Right lobe of liver (tissue), 6 donors: ENCODE measurements at regions not wholly inside any gene's neighbourhood (a gene's known extent, or its start where the extent isn't known, plus 50 kb on each side); places are given as distances from the start of the nearest gene placed in this dataset.

Experiments
- ATAC-seq, 4 donors: fragments of 200-7000 bp; cut with Tn5 transposase; one replicate each; pipeline ENCODE4 v1.9.1; 2020; ENCODE audit warnings: mild to moderate bottlenecking in 4 of 4, moderate library complexity in 4 of 4
- DNase-seq, 3 donors: peaks; one replicate each; pipeline ENCODE4 v3.0.0-alpha.2; 2020
- H3K27ac ChIP-seq, 3 donors: fragments of 200-600 bp; one replicate each; pipeline ENCODE4 v1.8.0; 2022
- H3K27me3 ChIP-seq, 2 donors: fragments of 200-600 bp; one replicate each; pipeline ENCODE4 v1.8.0; 2022
- H3K36me3 ChIP-seq, 4 donors: fragments of 200-600 bp; sonication (generic) in 1 of 4; one replicate each; pipeline versions ENCODE4 v1.5.1 to v1.8.0; 2017 to 2022; ENCODE audit warnings: control low read depth in 1 of 4
- H3K4me1 ChIP-seq, 4 donors: fragments of 200-600 bp; sonication (generic) in 1 of 4; one replicate each; pipeline versions ENCODE4 v1.5.1 to v1.8.0; 2017 to 2022; ENCODE audit warnings: control low read depth in 1 of 4
- H3K4me3 ChIP-seq, 3 donors: fragments of 200-600 bp; one replicate each; pipeline ENCODE4 v1.8.0; 2022
- H3K9me3 ChIP-seq, 4 donors: fragments of 200-600 bp; sonication (generic) in 1 of 4; one replicate each; pipeline versions ENCODE4 v1.5.1 to v1.8.0; 2017 to 2022; ENCODE audit warnings: control low read depth in 1 of 4
- CTCF ChIP-seq, 4 donors: fragments of 200-600 bp in 3 of 4; fragments of 450-650 bp in 1 of 4; IDR thresholded peaks; one replicate each; pipeline versions ENCODE4 v1.5.1 to v1.8.0; 2016 to 2022; ENCODE audit warnings: antibody characterized with exemption in 4 of 4, mild to moderate bottlenecking in 2 of 4
- POLR2A ChIP-seq: fragments of 450-650 bp; IDR thresholded peaks from one replicate; pipeline ENCODE4 v1.6.1; 2017; ENCODE audit warnings: antibody characterized with exemption, mild to moderate bottlenecking
- WGBS: methylation state at CpG from one replicate; pipeline ENCODE4 v1.1.6; 2018; ENCODE audit warnings: low coverage, low lambda C conversion rate; ENCODE audit not compliant: insufficient coverage; ENCODE audit errors: missing lambda C conversion rate; 5-methylcytosine and 5-hydroxymethylcytosine counted together
- intact Hi-C, 2 donors: fragments of 100-400 bp; cut with DNase I; formaldehyde crosslinking; loops; one replicate each; pipeline versions ENCODE4 v1.11.2 to v1.14.1; 2022
- donor health status: DM: no; HTN: yes; CAD: no.
- donor health status: DM: no; HTN: no; CAD: no.
- donor health status: DM: no; HTN: no; CAD: no.
- donor health status: DM: no; HTN: yes; CAD: no.
- donor health status: DM: no; HTN: yes; CAD: no.

DNA sequence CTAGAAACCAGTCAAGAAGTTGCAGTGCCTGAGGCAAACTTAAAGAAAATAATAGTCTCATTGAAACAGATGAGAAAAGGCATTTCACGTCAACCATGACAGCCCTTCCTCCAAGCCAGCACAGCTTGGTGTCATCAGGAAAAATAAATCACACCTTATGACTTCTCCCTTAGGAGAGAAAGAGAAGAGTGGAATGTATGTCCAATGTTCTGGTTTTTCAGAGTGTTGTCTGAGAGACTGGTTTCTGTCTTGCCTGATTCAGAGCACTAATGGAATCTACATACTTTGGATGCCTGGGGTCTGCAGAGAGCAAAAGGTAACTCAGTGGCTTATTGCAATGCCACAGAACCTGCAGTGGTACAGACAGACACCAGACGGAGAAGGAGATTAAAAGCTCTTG is 105.5 kb upstream of the PDE4D start:
- no peak for ATAC-seq
- no peaks in the 10 kb centered on the region for H3K4me1 ChIP-seq
- H3K9me3 ChIP-seq: peaks cover 0 to 4% (median 0%) of the 10 kb centered on the region in 4 donors
- H3K27me3 ChIP-seq: no peaks in the 10 kb centered on the region
- H3K36me3 ChIP-seq: no peaks in the 10 kb centered on the region
- intact Hi-C loops: no loop called here
- H3K4me3 ChIP-seq: no peak overlapping the region
- TF ChIP-seq POLR2A (no peak), CTCF (IDR thresholded peaks at IDR 0.05) (no peak)
- WGBS: 56% methylated on average over 2 of the region's 2 CpGs
- H3K27ac ChIP-seq: no peak overlapping the region
- no peak for DNase-seq

GRCh38 chr5:59992206-59992605 is 98.7 kb upstream of the PDE4D start:
- Histone ChIP-seq H3K4me1 (no peaks in the 10 kb centered on the region), H3K4me3 (no peak overlapping the region), H3K27ac (no peak overlapping the region), H3K9me3 (no peaks in the 10 kb centered on the region), H3K36me3 (no peaks in the 10 kb centered on the region), H3K27me3 (no peaks in the 10 kb centered on the region)
- intact Hi-C loops: no loop called here
- no peak for TF ChIP-seq POLR2A
- no peak for TF ChIP-seq CTCF (IDR thresholded peaks at IDR 0.05)
- ATAC-seq: no peak
- 48% methylated on average over 3 of the region's 3 CpGs for WGBS
- no peak for DNase-seq

DNA sequence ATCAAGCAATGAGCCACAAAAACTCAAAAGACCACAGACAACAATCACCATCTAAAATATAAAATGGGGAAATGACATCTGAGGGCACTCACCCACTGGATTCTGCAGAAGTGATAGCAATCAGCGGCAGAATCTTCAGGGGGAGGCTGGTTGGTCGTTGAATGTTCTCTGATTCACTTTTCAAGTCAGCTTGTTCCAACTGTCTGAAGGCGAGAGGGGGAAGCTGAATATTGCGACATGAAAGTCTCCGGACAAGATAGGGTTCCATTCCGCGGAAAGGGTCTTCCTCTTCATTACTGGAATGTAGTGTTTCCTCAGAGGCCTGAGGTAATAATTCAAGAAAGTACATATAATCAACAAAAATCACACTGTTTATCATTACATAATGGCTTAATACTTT is 94.9 kb upstream of the PDE4D start:
- Histone ChIP-seq H3K27me3 (no peaks in the 10 kb centered on the region), H3K36me3 (no peaks in the 10 kb centered on the region), H3K4me1 (no peaks in the 10 kb centered on the region), H3K27ac (no peak overlapping the region), H3K4me3 (no peak overlapping the region), H3K9me3 (no peaks in the 10 kb centered on the region)
- TF ChIP-seq POLR2A: no peak
- intact Hi-C loops: no loop called here
- DNase-seq: no peak
- 56% methylated on average over 7 of the region's 7 CpGs for WGBS
- ATAC-seq: no peak

DNA sequence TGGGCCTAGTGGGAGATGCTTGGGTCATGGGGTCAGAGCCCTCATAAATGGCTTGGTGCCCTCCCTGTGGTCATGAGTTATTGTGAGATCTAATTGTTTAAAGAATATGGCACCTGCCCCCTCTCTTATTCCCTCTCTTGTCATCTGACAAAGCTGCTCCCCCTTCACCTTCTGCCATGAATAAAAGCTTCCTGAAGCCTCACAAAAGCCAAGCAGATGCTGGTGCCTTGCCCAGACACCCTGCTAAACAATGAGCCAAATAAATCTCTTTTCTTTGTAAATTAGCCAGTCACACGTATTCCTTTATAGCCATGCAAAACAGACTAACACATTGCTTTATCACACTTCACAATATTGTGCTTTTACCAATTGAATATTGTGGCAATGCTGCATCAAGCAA is 82.8 kb upstream of the PDE4D start:
- intact Hi-C loops: no loop called here
- 29% methylated on average over 1 of the region's 1 CpG for WGBS
- Histone ChIP-seq H3K27ac (no peak overlapping the region), H3K9me3 (no peaks in the 10 kb centered on the region), H3K36me3 (no peaks in the 10 kb centered on the region), H3K4me3 (no peak overlapping the region), H3K4me1 (no peaks in the 10 kb centered on the region), H3K27me3 (no peaks in the 10 kb centered on the region)
- DNase-seq: no peak
- TF ChIP-seq POLR2A: no peak
- no peak for TF ChIP-seq CTCF (IDR thresholded peaks at IDR 0.05)
- ATAC-seq: no peak

DNA sequence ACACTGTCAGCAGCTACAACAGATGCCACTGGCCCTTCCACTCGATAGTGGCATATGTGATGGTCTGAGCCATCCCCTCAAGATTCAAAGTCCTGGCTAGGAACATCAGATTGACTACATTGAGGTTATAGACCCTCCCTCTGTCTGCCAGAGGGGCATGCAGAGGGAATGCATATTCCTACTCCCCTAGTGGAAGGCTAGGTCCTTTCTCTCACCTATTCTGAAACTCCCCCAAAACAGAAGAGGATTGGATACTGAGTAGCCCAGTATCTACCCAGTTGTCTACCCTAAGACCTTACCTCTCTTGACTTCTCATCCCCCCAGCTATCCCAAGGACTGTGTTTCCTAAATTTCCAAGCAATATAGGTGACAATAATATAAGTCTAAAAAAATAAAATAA is 78.5 kb upstream of the PDE4D start:
- intact Hi-C loops: no loop called here
- ATAC-seq (no peak), DNase-seq (no peak)
- Histone ChIP-seq H3K4me3 (no peak overlapping the region), H3K27me3 (no peaks in the 10 kb centered on the region), H3K4me1 (no peaks in the 10 kb centered on the region), H3K9me3 (no peaks in the 10 kb centered on the region), H3K27ac (no peak overlapping the region), H3K36me3 (no peaks in the 10 kb centered on the region)
- WGBS: no CpG with 5 or more reads among the region's 1 CpG
- TF ChIP-seq POLR2A (no peak), CTCF (IDR thresholded peaks at IDR 0.05) (no peak)
